Breast epithelium (tissue), 4 donors: ENCODE measurements at regions not wholly inside any gene's neighbourhood (a gene's known extent, or its start where the extent isn't known, plus 50 kb on each side); places are given as distances from the start of the nearest gene placed in this dataset.

Experiments used
- DNase-seq, 2 donors: peaks; one replicate each; pipeline ENCODE4 v3.0.0-alpha.2; 2019; ENCODE audit warnings: low spot score in 2 of 2
- H3K27ac ChIP-seq, 2 donors: fragments of 200-600 bp; sonication (generic) in 1 of 2; one replicate each; pipeline ENCODE4 v1.5.1; 2016 to 2019; ENCODE audit warnings: mild to moderate bottlenecking in 1 of 2
- H3K27me3 ChIP-seq, 2 donors: fragments of 200-600 bp; sonication (generic) in 1 of 2; one replicate each; pipeline versions ENCODE4 v1.5.1 to v1.6.0; 2017 to 2019; ENCODE audit warnings: control low read depth in 1 of 2, mild to moderate bottlenecking in 1 of 2
- H3K36me3 ChIP-seq: fragments of 200-600 bp; one replicate; pipeline ENCODE4 v1.5.1; 2019
- H3K4me1 ChIP-seq, 2 donors: fragments of 200-600 bp; sonication (generic); one replicate each; pipeline ENCODE4 v1.5.1; 2016 to 2019; ENCODE audit warnings: control low read depth in 1 of 2
- H3K4me3 ChIP-seq, 3 donors: fragments of 200-600 bp; sonication (generic); 1 replicate in 2 of 3; 2 replicates in 1 of 3; pipeline ENCODE4 v1.5.1; 2016 to 2019; ENCODE audit warnings: mild to moderate bottlenecking in 3 of 3, moderate library complexity in 2 of 3
- H3K9me3 ChIP-seq, 2 donors: fragments of 200-600 bp; sonication (generic) in 1 of 2; one replicate each; pipeline ENCODE4 v1.5.1; 2016 to 2019; ENCODE audit warnings: control low read depth in 1 of 2
- POLR2A ChIP-seq: fragments of 450-650 bp; IDR thresholded peaks from one replicate; pipeline ENCODE4 v1.6.1; 2016; ENCODE audit warnings: antibody characterized with exemption, mild to moderate bottlenecking, moderate library complexity
- POLR2AphosphoS5 ChIP-seq, 3 donors: sonication (generic); formaldehyde crosslinking; IDR thresholded peaks; one replicate each; pipeline ENCODE4 v1.6.1; 2017; ENCODE audit warnings: antibody characterized with exemption in 3 of 3
- intact Hi-C: fragments of 100-400 bp; cut with DNase I; formaldehyde crosslinking; loops from one replicate; pipeline ENCODE4 v1.15.1; 2023; ENCODE audit warnings: low total_unique reads
- TF ChIP-seq, protein P1 (sequence below), 3 donors: fragments of 450-650 bp; IDR thresholded peaks; one replicate each; pipeline ENCODE4 v1.5.1; 2016 to 2017; ENCODE audit warnings: antibody characterized with exemption in 3 of 3, mild to moderate bottlenecking in 3 of 3, moderate library complexity in 3 of 3

DNA sequence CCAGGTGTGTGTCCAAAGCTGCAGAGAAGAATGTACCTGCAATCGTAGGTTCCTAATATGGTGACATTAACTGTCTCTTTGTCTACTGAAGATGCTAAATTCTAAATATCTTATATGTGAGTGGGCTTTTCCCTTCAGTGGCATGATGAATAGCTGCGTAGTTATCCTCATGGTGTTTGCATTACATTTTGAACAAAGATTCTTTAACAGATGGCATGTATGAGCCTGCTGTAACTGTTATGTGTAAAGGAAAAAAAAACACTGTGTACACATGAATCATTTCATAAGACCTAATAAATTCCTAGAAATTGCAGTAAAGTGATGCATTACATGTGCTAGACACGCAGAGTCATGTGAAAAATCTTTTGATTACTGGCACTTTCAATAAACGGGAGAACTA lies 288.0 kb downstream of the SH2D1A start:
- Histone ChIP-seq H3K27me3 (no peaks in the 10 kb centered on the region), H3K4me3 (no peak overlapping the region), H3K4me1 (no peaks in the 10 kb centered on the region), H3K36me3 (no peaks in the 10 kb centered on the region), H3K27ac (no peak overlapping the region), H3K9me3 (no peaks in the 10 kb centered on the region)
- intact Hi-C loops: no loop called here
- no peak for DNase-seq
- TF ChIP-seq POLR2AphosphoS5 (IDR thresholded peaks at IDR 0.05) (no peak), POLR2A (no peak)
- TF ChIP-seq, protein P1, sequence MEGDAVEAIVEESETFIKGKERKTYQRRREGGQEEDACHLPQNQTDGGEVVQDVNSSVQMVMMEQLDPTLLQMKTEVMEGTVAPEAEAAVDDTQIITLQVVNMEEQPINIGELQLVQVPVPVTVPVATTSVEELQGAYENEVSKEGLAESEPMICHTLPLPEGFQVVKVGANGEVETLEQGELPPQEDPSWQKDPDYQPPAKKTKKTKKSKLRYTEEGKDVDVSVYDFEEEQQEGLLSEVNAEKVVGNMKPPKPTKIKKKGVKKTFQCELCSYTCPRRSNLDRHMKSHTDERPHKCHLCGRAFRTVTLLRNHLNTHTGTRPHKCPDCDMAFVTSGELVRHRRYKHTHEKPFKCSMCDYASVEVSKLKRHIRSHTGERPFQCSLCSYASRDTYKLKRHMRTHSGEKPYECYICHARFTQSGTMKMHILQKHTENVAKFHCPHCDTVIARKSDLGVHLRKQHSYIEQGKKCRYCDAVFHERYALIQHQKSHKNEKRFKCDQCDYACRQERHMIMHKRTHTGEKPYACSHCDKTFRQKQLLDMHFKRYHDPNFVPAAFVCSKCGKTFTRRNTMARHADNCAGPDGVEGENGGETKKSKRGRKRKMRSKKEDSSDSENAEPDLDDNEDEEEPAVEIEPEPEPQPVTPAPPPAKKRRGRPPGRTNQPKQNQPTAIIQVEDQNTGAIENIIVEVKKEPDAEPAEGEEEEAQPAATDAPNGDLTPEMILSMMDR (IDR thresholded peaks at IDR 0.05): no peak

DNA sequence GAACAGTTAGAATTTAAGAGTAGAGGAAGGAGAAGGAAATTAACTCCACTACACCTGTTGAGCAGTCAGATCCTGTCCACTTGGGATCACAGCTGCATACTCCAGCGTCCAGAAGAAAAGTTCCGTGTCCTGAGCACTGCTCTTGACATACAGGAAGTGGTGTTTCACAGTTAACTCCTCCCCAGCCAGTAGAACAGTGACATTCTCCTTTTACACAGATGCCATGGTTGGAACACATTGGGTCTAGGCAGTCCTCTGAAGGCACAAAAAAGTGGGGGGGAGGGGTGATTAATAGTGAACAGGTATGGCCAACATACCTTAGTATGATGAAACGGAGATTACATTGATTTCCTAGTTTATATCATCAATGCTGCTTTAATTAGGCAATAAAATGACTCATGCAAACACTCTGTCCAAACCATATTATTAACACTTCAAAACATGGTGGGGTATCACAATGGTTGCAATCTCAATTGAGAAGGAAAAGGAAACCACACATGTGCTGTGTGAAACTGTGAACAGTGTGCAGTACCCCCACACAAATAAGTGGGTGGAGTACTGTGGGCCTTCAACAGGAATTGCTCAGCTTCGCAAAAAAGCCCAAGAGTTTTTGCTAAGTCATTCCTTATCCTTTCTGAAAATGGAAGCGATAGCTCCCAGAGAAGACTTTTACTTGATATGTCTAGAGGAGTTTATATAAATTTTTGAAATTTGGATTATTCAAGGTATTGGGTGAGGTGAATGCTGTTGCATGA lies 295.6 kb downstream of the SH2D1A start:
- intact Hi-C loops: no loop called here
- Histone ChIP-seq H3K27me3 (peaks cover 0 to 3% of the 10 kb centered on the region in 2 donors), H3K27ac (no peak overlapping the region), H3K9me3 (no peaks in the 10 kb centered on the region), H3K4me1 (no peaks in the 10 kb centered on the region), H3K4me3 (no peak overlapping the region), H3K36me3 (no peaks in the 10 kb centered on the region)
- no peak for TF ChIP-seq POLR2A
- no peak for DNase-seq

GRCh38 chrX:124646403-124646802 lies 300.0 kb downstream of the SH2D1A start:
- Histone ChIP-seq H3K9me3 (no peaks in the 10 kb centered on the region), H3K27me3 (peaks cover 0 to 3% of the 10 kb centered on the region in 2 donors), H3K27ac (no peak overlapping the region), H3K4me1 (no peaks in the 10 kb centered on the region), H3K36me3 (no peaks in the 10 kb centered on the region), H3K4me3 (no peak overlapping the region)
- intact Hi-C loops: no loop called here
- TF ChIP-seq, protein P1 (IDR thresholded peaks at IDR 0.05): no peak
- no peak for TF ChIP-seq POLR2A
- no peak for TF ChIP-seq POLR2AphosphoS5 (IDR thresholded peaks at IDR 0.05)
- no peak for DNase-seq

- Histone ChIP-seq H3K27me3 (no peaks in the 10 kb centered on the region), H3K36me3 (no peaks in the 10 kb centered on the region), H3K4me3 (no peak overlapping the region), H3K4me1 (no peaks in the 10 kb centered on the region), H3K9me3 (no peaks in the 10 kb centered on the region), H3K27ac (no peak overlapping the region)
- intact Hi-C loops: no loop called here
- DNase-seq: no peak
- TF ChIP-seq POLR2AphosphoS5 (IDR thresholded peaks at IDR 0.05) (no peak), POLR2A (no peak)
- TF ChIP-seq, protein P1 (IDR thresholded peaks at IDR 0.05): no peak
Observed at GRCh38 chrX:124651031-124651430, 304.7 kb downstream of the SH2D1A start.

GRCh38 chrX:124665621-124666400 lies 319.4 kb downstream of the SH2D1A start:
- H3K27ac ChIP-seq: no peak overlapping the region
- H3K4me1 ChIP-seq: no peaks in the 10 kb centered on the region
- intact Hi-C loops: no loop called here
- H3K27me3 ChIP-seq: no peaks in the 10 kb centered on the region
- H3K36me3 ChIP-seq: no peaks in the 10 kb centered on the region
- TF ChIP-seq POLR2AphosphoS5 (IDR thresholded peaks at IDR 0.05) (no peak), POLR2A (no peak)
- TF ChIP-seq, protein P1 (IDR thresholded peaks at IDR 0.05): no peak
- DNase-seq: no peak
- H3K9me3 ChIP-seq: no peaks in the 10 kb centered on the region
- no peak overlapping the region for H3K4me3 ChIP-seq
